ENCODE measurements at regions not wholly inside any gene's neighbourhood (a gene's known extent, or its start where the extent isn't known, plus 50 kb on each side); places are given as distances from the start of the nearest gene placed in this dataset.
"Not testable (repeated sequence)": the region's sequence is repeated elsewhere in the genome, so short reads cannot be mapped to it uniquely, and the experiment has no call there.

DNA sequence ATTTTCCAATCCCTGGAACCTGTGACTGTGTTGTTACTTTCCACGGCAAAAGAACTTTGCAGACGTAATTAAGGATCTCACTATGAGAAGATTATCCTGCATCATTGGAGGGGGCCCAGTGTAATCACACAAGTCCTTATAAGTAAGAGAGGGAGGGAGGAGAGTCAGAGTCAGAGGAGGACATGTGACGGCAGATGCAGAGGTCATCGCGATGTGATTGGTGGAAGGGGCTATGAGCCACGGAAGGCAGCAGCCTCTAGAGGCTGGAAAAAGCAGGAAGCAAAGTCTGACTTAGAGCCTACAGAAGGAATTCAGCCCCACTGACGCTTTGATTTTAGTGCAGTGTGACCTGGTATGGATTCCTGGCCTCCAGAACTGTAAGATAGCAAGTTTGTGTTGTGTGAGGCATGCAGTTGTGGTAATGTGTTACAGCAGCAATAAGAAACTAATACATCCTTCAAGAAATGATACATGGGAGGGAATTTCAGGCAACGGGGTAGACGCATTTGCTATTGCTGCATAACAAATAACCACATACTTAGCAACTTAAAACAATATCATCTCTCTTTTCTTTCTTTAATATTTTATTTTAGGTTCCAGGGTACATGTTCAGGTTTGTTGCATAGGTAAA, 112.7 kb upstream of the SERPINE2 start:
- Histone ChIP-seq H3K9ac (no peak overlapping the region), H3K27ac (no peak overlapping the region), H2AFZ (replicated peaks) (no peak overlapping the region), H3K4me3 (no peak overlapping the region), H3K4me1 (no peaks in the 10 kb centered on the region), H3K36me3 (no peaks in the 10 kb centered on the region), H3F3A (ENCODE audit: low read depth) (no peaks in the 10 kb centered on the region), H3K79me2 (ENCODE audit: low read depth) (no peaks in the 10 kb centered on the region), H3K9me3 (ENCODE audit: low read depth) (no peaks in the 10 kb centered on the region), H3K27me3 (no peaks in the 10 kb centered on the region), H3K4me2 (no peak overlapping the region), H4K20me1 (ENCODE audit: low read depth) (no peaks in the 10 kb centered on the region)
- Mint-ChIP-seq H3K36me3 (no peaks in the 10 kb centered on the region), H3K4me3 (no peak overlapping the region), H3K4me1 (no peaks in the 10 kb centered on the region), H3K27me3 (ENCODE audit: insufficient read depth, low read depth) (no peaks in the 10 kb centered on the region), H3K27ac (no peak overlapping the region), H3K9me3 (no peaks in the 10 kb centered on the region)
- DNase-seq (ENCODE audit: low spot score): no peak
- TF ChIP-seq EZH2 (IDR thresholded peaks at IDR 0.05): no peak
- TF ChIP-seq EZH2phosphoT487 (IDR thresholded peaks at IDR 0.05): no peak
- TF ChIP-seq, protein P1, sequence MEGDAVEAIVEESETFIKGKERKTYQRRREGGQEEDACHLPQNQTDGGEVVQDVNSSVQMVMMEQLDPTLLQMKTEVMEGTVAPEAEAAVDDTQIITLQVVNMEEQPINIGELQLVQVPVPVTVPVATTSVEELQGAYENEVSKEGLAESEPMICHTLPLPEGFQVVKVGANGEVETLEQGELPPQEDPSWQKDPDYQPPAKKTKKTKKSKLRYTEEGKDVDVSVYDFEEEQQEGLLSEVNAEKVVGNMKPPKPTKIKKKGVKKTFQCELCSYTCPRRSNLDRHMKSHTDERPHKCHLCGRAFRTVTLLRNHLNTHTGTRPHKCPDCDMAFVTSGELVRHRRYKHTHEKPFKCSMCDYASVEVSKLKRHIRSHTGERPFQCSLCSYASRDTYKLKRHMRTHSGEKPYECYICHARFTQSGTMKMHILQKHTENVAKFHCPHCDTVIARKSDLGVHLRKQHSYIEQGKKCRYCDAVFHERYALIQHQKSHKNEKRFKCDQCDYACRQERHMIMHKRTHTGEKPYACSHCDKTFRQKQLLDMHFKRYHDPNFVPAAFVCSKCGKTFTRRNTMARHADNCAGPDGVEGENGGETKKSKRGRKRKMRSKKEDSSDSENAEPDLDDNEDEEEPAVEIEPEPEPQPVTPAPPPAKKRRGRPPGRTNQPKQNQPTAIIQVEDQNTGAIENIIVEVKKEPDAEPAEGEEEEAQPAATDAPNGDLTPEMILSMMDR (IDR thresholded peaks at IDR 0.05): no peak

DNA sequence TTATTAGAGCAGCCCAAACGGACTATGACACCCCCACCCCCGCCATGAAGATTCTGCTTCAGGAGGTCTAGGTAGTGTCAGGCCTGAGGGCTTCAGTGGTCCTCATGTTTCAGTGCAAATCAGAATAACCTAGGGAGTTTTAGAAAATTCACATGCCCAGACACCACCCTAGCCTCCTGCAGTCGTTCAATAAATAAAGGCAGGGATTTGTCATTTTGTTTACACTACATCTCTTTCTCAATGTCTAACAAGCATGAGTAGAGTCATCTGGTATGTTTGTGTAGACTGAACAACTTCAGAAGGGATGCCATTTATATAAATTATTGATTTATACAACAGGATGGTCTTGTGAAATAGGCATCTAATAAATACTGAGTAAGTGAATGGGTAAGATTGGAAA, 112.1 kb upstream of the SERPINE2 start:
- Mint-ChIP-seq H3K4me1 (no peaks in the 10 kb centered on the region), H3K9me3 (no peaks in the 10 kb centered on the region), H3K4me3 (no peak overlapping the region), H3K27me3 (ENCODE audit: insufficient read depth, low read depth) (no peaks in the 10 kb centered on the region), H3K27ac (no peak overlapping the region), H3K36me3 (no peaks in the 10 kb centered on the region)
- no peak overlapping the region for H3K27ac ChIP-seq
- no peaks in the 10 kb centered on the region for H3K9me3 ChIP-seq (ENCODE audit: low read depth)
- DNase-seq (ENCODE audit: low spot score): no peak
- TF ChIP-seq EZH2 (IDR thresholded peaks at IDR 0.05): no peak
- H3K4me3 ChIP-seq: no peak overlapping the region
- no peaks in the 10 kb centered on the region for H4K20me1 ChIP-seq (ENCODE audit: low read depth)
- H3F3A ChIP-seq (ENCODE audit: low read depth): no peaks in the 10 kb centered on the region
- no peaks in the 10 kb centered on the region for H3K27me3 ChIP-seq
- H3K9ac ChIP-seq: no peak overlapping the region
- H3K79me2 ChIP-seq (ENCODE audit: low read depth): no peaks in the 10 kb centered on the region
- H2AFZ ChIP-seq (replicated peaks): no peak overlapping the region
- no peaks in the 10 kb centered on the region for H3K36me3 ChIP-seq
- no peak overlapping the region for H3K4me2 ChIP-seq
- H3K4me1 ChIP-seq: no peaks in the 10 kb centered on the region

DNA sequence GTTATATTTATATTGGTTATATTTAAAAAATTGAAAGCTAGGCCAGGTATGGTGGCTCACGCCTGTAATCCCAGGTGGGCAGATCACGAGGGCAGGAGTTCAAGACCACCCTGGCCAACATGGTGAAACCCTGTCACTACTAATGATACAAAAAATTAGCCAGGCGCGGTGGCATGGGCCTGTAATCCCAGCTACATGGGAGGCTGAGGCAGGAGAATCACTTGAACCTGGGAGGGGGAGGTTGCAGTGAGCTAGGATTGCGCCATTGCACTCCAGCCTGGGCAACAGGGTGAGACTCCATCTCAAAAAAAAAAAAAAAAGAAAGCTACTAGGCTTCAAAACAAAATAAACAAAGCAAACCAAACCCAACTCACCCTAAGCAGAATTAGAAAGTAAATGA, 109.0 kb upstream of the SERPINE2 start:
- H3K36me3 Mint-ChIP-seq; H3K4me1 ChIP-seq; H3K9ac ChIP-seq; H3K4me2 ChIP-seq; H3K79me2 ChIP-seq (ENCODE audit: low read depth); H4K20me1 ChIP-seq (ENCODE audit: low read depth); H3K27ac ChIP-seq; DNase-seq (ENCODE audit: low spot score); H3K27ac Mint-ChIP-seq; H3K36me3 ChIP-seq; H3K9me3 Mint-ChIP-seq; H3F3A ChIP-seq (ENCODE audit: low read depth); H2AFZ ChIP-seq (replicated peaks); H3K27me3 Mint-ChIP-seq (ENCODE audit: insufficient read depth, low read depth); H3K4me3 ChIP-seq; H3K4me3 Mint-ChIP-seq; H3K4me1 Mint-ChIP-seq; H3K9me3 ChIP-seq (ENCODE audit: low read depth); H3K27me3 ChIP-seq: not testable (repeated sequence)

DNA sequence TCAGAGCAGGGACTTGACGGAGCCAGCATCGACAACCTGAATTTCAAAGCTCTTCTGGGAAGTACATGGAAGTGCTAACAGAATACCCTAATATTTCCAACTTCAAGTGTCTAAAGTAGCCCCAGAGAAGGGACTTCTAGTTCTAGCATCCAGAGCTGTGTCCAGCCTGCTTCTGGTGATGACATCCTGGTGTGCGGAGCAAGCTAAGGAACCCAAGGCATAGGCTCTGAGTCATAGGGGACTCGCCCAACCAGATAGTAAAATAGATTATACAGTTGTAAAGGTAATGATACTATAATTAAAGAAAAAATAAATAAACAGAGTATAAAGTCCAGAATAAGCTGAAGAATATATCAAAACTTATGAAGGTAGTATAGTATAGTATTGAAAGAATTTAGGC, 108.1 kb upstream of the SERPINE2 start:
- Mint-ChIP-seq H3K27me3 (ENCODE audit: insufficient read depth, low read depth) (no peaks in the 10 kb centered on the region), H3K4me1 (no peaks in the 10 kb centered on the region), H3K27ac (no peak overlapping the region), H3K36me3 (no peaks in the 10 kb centered on the region), H3K9me3 (no peaks in the 10 kb centered on the region), H3K4me3 (no peak overlapping the region)
- H3K4me3 ChIP-seq: no peak overlapping the region
- no peak overlapping the region for H3K4me2 ChIP-seq
- H3K4me1 ChIP-seq: no peaks in the 10 kb centered on the region
- TF ChIP-seq EZH2 (IDR thresholded peaks at IDR 0.05) (no peak), EZH2phosphoT487 (IDR thresholded peaks at IDR 0.05) (no peak)
- TF ChIP-seq, protein P1 (IDR thresholded peaks at IDR 0.05): no peak
- no peak for DNase-seq (ENCODE audit: low spot score)
- H3K36me3 ChIP-seq: no peaks in the 10 kb centered on the region
- no peaks in the 10 kb centered on the region for H3F3A ChIP-seq (ENCODE audit: low read depth)
- no peaks in the 10 kb centered on the region for H3K9me3 ChIP-seq (ENCODE audit: low read depth)
- H2AFZ ChIP-seq (replicated peaks): no peak overlapping the region
- H4K20me1 ChIP-seq (ENCODE audit: low read depth): no peaks in the 10 kb centered on the region
- H3K9ac ChIP-seq: no peak overlapping the region
- H3K27me3 ChIP-seq: no peaks in the 10 kb centered on the region
- H3K27ac ChIP-seq: no peak overlapping the region
- H3K79me2 ChIP-seq (ENCODE audit: low read depth): no peaks in the 10 kb centered on the region
